GM12892 (cell line): ENCODE measurements at regions not wholly inside any gene's neighbourhood (a gene's known extent, or its start where the extent isn't known, plus 50 kb on each side); places are given as distances from the start of the nearest gene placed in this dataset.
A peak's percentile ranks its signal among the peaks of the same experiment; 100 is the strongest.

Experiments used
- DNase-seq: peaks from one replicate; pipeline ENCODE4 v3.0.0; 2011; ENCODE audit not compliant: insufficient read length
- FAIRE-seq: peaks from 2 replicates; lab custom pipeline; 2011; peaks lifted over from hg19 to GRCh38; lab: Jason Lieb, UNC
- POLR2A ChIP-seq: IDR thresholded peaks from 2 replicates; pipeline ENCODE4 v1.6.1; 2011; ENCODE audit warnings: low read depth, low read length, control low read depth
- POLR2AphosphoS5 ChIP-seq: IDR thresholded peaks from 2 replicates; pipeline ENCODE4 v1.6.1; 2011; ENCODE audit warnings: low read depth, low read length, control low read depth
- TAF1 ChIP-seq: IDR thresholded peaks from 2 replicates; pipeline ENCODE4 v1.6.1; 2011; ENCODE audit warnings: low read depth, mild to moderate bottlenecking, control low read depth, low read length, borderline replicate concordance

GRCh38 chr2:212926940-212927339, 224.5 kb downstream of the IKZF2 start:
- FAIRE-seq: peak; percentile 24
- DNase-seq: no peak
- TF ChIP-seq POLR2A: no peak
- no peak for TF ChIP-seq POLR2AphosphoS5
- TF ChIP-seq TAF1: no peak

GRCh38 chr2:212923393-212923792, 228.0 kb downstream of the IKZF2 start:
- TF ChIP-seq POLR2A (no peak), TAF1 (no peak), POLR2AphosphoS5 (no peak)
- no peak for DNase-seq
- no peak for FAIRE-seq

GRCh38 chr2:212922701-212923100, 228.7 kb downstream of the IKZF2 start:
- TF ChIP-seq TAF1: no peak
- no peak for TF ChIP-seq POLR2AphosphoS5
- no peak for TF ChIP-seq POLR2A
- FAIRE-seq (no peak), DNase-seq (no peak)

- FAIRE-seq (no peak), DNase-seq (no peak)
- TF ChIP-seq TAF1 (no peak), POLR2AphosphoS5 (no peak), POLR2A (no peak)
Measured at GRCh38 chr2:212921711-212922110, 229.7 kb downstream of the IKZF2 start.

- DNase-seq: no peak
- FAIRE-seq: no peak
- no peak for TF ChIP-seq POLR2AphosphoS5
- no peak for TF ChIP-seq POLR2A
- TF ChIP-seq TAF1: no peak
Measured at GRCh38 chr2:212921061-212921460, 230.4 kb downstream of the IKZF2 start.

- DNase-seq (no peak), FAIRE-seq (no peak)
- TF ChIP-seq TAF1 (no peak), POLR2A (no peak), POLR2AphosphoS5 (no peak)
Measured at GRCh38 chr2:212919238-212919637, 232.2 kb downstream of the IKZF2 start.

GRCh38 chr2:212918336-212918735, 233.1 kb downstream of the IKZF2 start:
- FAIRE-seq (no peak), DNase-seq (no peak)
- TF ChIP-seq TAF1 (no peak), POLR2A (no peak), POLR2AphosphoS5 (no peak)

- TF ChIP-seq TAF1 (no peak), POLR2A (no peak), POLR2AphosphoS5 (no peak)
- peak; percentile 14 for FAIRE-seq
- DNase-seq: no peak
Measured at GRCh38 chr2:212915121-212915782, 236.2 kb downstream of the IKZF2 start.

- no peak for TF ChIP-seq TAF1
- no peak for TF ChIP-seq POLR2AphosphoS5
- TF ChIP-seq POLR2A: no peak
- DNase-seq (no peak), FAIRE-seq (no peak)
Measured at GRCh38 chr2:212914392-212914791, 237.0 kb downstream of the IKZF2 start.

- DNase-seq (no peak), FAIRE-seq (no peak)
- TF ChIP-seq POLR2A (no peak), POLR2AphosphoS5 (no peak), TAF1 (no peak)
Measured at GRCh38 chr2:212913640-212914306, 237.6 kb downstream of the IKZF2 start.

- DNase-seq (no peak), FAIRE-seq (no peak)
- TF ChIP-seq TAF1: no peak
Measured at GRCh38 chr2:212912445-212913103, 238.8 kb downstream of the IKZF2 start.

- no peak for FAIRE-seq
- no peak for TF ChIP-seq TAF1
- TF ChIP-seq POLR2A: no peak
- no peak for TF ChIP-seq POLR2AphosphoS5
- no peak for DNase-seq
Measured at GRCh38 chr2:212911011-212911410, 240.4 kb downstream of the IKZF2 start.
